ENCODE measurements at regions not wholly inside any gene's neighbourhood (a gene's known extent, or its start where the extent isn't known, plus 50 kb on each side); places are given as distances from the start of the nearest gene placed in this dataset.
"Not testable (repeated sequence)": the region's sequence is repeated elsewhere in the genome, so short reads cannot be mapped to it uniquely, and the experiment has no call there.

DNA sequence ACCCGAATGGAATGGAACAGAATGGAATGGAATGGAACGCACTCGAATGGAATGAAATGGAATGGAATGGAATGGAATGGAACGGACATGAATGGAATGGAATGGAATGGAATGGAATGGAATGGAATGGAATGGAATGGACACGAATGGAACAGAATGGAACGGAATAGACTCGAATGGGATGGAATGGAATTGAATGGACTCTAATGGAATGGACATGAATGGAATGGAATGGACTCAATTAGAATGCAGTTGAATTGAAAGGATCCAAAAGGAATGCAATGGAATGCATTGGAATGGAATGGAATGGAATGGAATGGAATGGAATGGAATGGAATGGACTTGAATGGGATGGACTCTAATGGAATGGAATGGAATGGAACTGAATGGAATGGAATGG, 102.2 kb upstream of the FBXO28 start:
- TF ChIP-seq SP1 (IDR thresholded peaks at IDR 0.05); CTBP1 (IDR thresholded peaks at IDR 0.05; ENCODE audit: borderline replicate concordance); ELF4 (IDR thresholded peaks at IDR 0.05); LEF1 (IDR thresholded peaks at IDR 0.05; ENCODE audit: borderline replicate concordance); FOXM1 (IDR thresholded peaks at IDR 0.05; ENCODE audit: borderline replicate concordance); L3MBTL2 (conservative IDR thresholded peaks at IDR 0.05); FOXA1 (IDR thresholded peaks at IDR 0.05); NFRKB (IDR thresholded peaks at IDR 0.05); TARDBP (IDR thresholded peaks at IDR 0.05); BHLHE40 (IDR thresholded peaks at IDR 0.05; ENCODE audit: borderline replicate concordance): not testable (repeated sequence)
